K562 (cell line): ENCODE measurements at regions not wholly inside any gene's neighbourhood (a gene's known extent, or its start where the extent isn't known, plus 50 kb on each side); places are given as distances from the start of the nearest gene placed in this dataset.

Source experiments
- CTCF ChIP-seq, 3 experiments: IDR thresholded peaks in 2 of 3; conservative IDR thresholded peaks in 1 of 3; 2 replicates each; pipeline ENCODE4 v1.5.1; 2011 to 2012; ENCODE audit warnings: low read length in 3 of 3, mild to moderate bottlenecking in 3 of 3, control low read depth in 2 of 3, improper control_type of control experiment in 1 of 3, inconsistent platforms in 1 of 3, low read depth in 1 of 3, mixed read lengths in 1 of 3, moderate library complexity in 1 of 3; ENCODE audit not compliant: insufficient read depth in 2 of 3
- EZH2 ChIP-seq: IDR thresholded peaks from 2 replicates; pipeline ENCODE4 v1.6.1; 2012; ENCODE audit warnings: low read depth, mild to moderate bottlenecking, inconsistent platforms, low read length, borderline replicate concordance

- no peak for TF ChIP-seq EZH2
- TF ChIP-seq CTCF (IDR thresholded peaks at IDR 0.05 in 2 of 3, conservative IDR thresholded peaks at IDR 0.05 in 1 of 3; ENCODE audit: insufficient read depth in 2 of 3, low read depth in 1 of 3, low read length in 3 of 3) = no peak
Observed at GRCh38 chr4:93888768-93889167, 60.2 kb downstream of the ATOH1 start.
